SK-N-SH (cell line): ENCODE measurements at regions not wholly inside any gene's neighbourhood (a gene's known extent, or its start where the extent isn't known, plus 50 kb on each side); places are given as distances from the start of the nearest gene placed in this dataset.

Experiments
- CTCF ChIA-PET: fragments of 300-600, 350-600 bp; formaldehyde crosslinking; extraction: SDS; loops from one replicate; lab custom pipeline; 2021; lab: Yijun Ruan, JAX
- POLR2A ChIA-PET: fragments of 350-600 bp; sonication (Branson Sonifier 250); formaldehyde crosslinking; extraction: SDS; loops from one replicate; lab custom pipeline; 2020; ENCODE audit warnings: antibody characterized with exemption, inconsistent platforms; lab: Yijun Ruan, JAX
- DNase-seq: peaks from one replicate; pipeline ENCODE4 v3.0.0; 2012
- H2AFZ ChIP-seq: fragments of 200-600 bp; sonication (generic); 2 replicates; pipeline ENCODE4 v1.8.1; 2016; ENCODE audit warnings: antibody characterized with exemption, mild to moderate bottlenecking, low read depth
- H3F3A ChIP-seq: fragments of 200-600 bp; sonication (generic); replicated peaks from 2 replicates; pipeline ENCODE3; 2016; ENCODE audit warnings: antibody characterized with exemption, mild to moderate bottlenecking; ENCODE audit not compliant: insufficient read depth
- H3K27ac ChIP-seq, 2 experiments: fragments of 200-500 bp in 1 of 2; fragments of 200-600 bp in 1 of 2; sonication (Bioruptor generic) in 1 of 2; sonication (generic), shearing (Covaris generic) in 1 of 2; 2 replicates each; pipeline versions ENCODE4 v1.5.1 to v1.6.1; 2014 to 2016; ENCODE audit warnings: low read depth in 2 of 2, inconsistent platforms in 1 of 2, low read length in 1 of 2, mild to moderate bottlenecking in 1 of 2, mixed read lengths in 1 of 2
- H3K27me3 ChIP-seq: fragments of 200-600 bp; sonication (generic), shearing (Covaris generic); 2 replicates; pipeline ENCODE4 v1.6.1; 2016; ENCODE audit warnings: mixed run types; ENCODE audit not compliant: insufficient read depth
- H3K36me3 ChIP-seq, 2 experiments: fragments of 200-500 bp in 1 of 2; fragments of 200-600 bp in 1 of 2; sonication (Bioruptor generic) in 1 of 2; sonication (generic) in 1 of 2; replicated peaks in 1 of 2; 2 replicates each; pipeline versions ENCODE3 to v1.5.1; 2014 to 2016; ENCODE audit warnings: low read length in 1 of 2, mild to moderate bottlenecking in 1 of 2; ENCODE audit not compliant: insufficient read depth in 2 of 2, control insufficient read depth in 1 of 2
- H3K4me1 ChIP-seq, 2 experiments: fragments of 200-500 bp in 1 of 2; fragments of 200-600 bp in 1 of 2; sonication (Bioruptor generic) in 1 of 2; sonication (generic), shearing (Covaris generic) in 1 of 2; 2 replicates each; pipeline versions ENCODE4 v1.5.1 to v1.6.1; 2014 to 2016; ENCODE audit warnings: low read depth in 1 of 2, low read length in 1 of 2, mixed run types in 1 of 2; ENCODE audit not compliant: insufficient read depth in 2 of 2, control insufficient read depth in 1 of 2
- H3K4me2 ChIP-seq: fragments of 200-600 bp; sonication (generic), shearing (Covaris generic); 2 replicates; pipeline ENCODE4 v1.6.1; 2017; ENCODE audit warnings: mixed run types
- H3K4me3 ChIP-seq, 2 experiments: fragments of 200-500 bp in 1 of 2; fragments of 200-600 bp in 1 of 2; sonication (Bioruptor generic) in 1 of 2; sonication (generic), shearing (Covaris generic) in 1 of 2; 2 replicates each; pipeline versions ENCODE4 v1.5.1 to v1.8.1; 2014 to 2016; ENCODE audit warnings: low read depth in 2 of 2, inconsistent platforms in 1 of 2, low read length in 1 of 2, mild to moderate bottlenecking in 1 of 2, mixed read lengths in 1 of 2, moderate library complexity in 1 of 2
- H3K79me2 ChIP-seq: fragments of 200-600 bp; sonication (generic); 2 replicates; pipeline ENCODE4 v1.8.1; 2017; ENCODE audit warnings: mild to moderate bottlenecking; ENCODE audit not compliant: insufficient read depth
- H3K9ac ChIP-seq: fragments of 200-600 bp; sonication (generic); 2 replicates; pipeline ENCODE4 v1.6.1; 2017; ENCODE audit warnings: mixed run types
- H3K9me2 ChIP-seq: fragments of 200-600 bp; sonication (generic); 2 replicates; pipeline ENCODE4 v1.6.1; 2017; ENCODE audit warnings: mixed run types
- H3K9me3 ChIP-seq: fragments of 200-600 bp; sonication (generic); 2 replicates; pipeline ENCODE4 v1.6.1; 2017; ENCODE audit warnings: mixed run types, mild to moderate bottlenecking, moderate library complexity
- H4K20me1 ChIP-seq: fragments of 200-600 bp; sonication (generic); 2 replicates; pipeline ENCODE4 v1.6.1; 2017; ENCODE audit warnings: mild to moderate bottlenecking, mixed run types; ENCODE audit not compliant: insufficient read depth
- CHD2 ChIP-seq: fragments of 150-350 bp; IDR thresholded peaks from 2 replicates; pipeline ENCODE4 v1.6.1; 2018; ENCODE audit warnings: low read length; ENCODE audit not compliant: partially characterized antibody
- EP300 ChIP-seq, 2 experiments: IDR thresholded peaks; 2 replicates each; pipeline versions ENCODE4 v1.4.0 to v1.6.1; 2012; ENCODE audit warnings: borderline replicate concordance in 1 of 2, low read depth in 1 of 2, low read length in 1 of 2
- EZH2phosphoT487 ChIP-seq: fragments of 200-600 bp; sonication (generic); IDR thresholded peaks from 2 replicates; pipeline ENCODE4 v1.6.1; 2017; ENCODE audit warnings: low read depth, mixed run types, mild to moderate bottlenecking, antibody characterized with exemption, moderate library complexity, borderline replicate concordance
- FOSL2 ChIP-seq: IDR thresholded peaks from 2 replicates; pipeline ENCODE4 v1.4.0; 2012; ENCODE audit warnings: low read depth, mild to moderate bottlenecking, moderate library complexity, borderline replicate concordance
- FOXM1 ChIP-seq: IDR thresholded peaks from 2 replicates; pipeline ENCODE4 v1.4.0; 2012; ENCODE audit warnings: low read depth, mild to moderate bottlenecking
- GATA2 ChIP-seq: sonication (generic); formaldehyde crosslinking; IDR thresholded peaks from 2 replicates; pipeline ENCODE4 v1.5.0; 2020; ENCODE audit warnings: mild to moderate bottlenecking, missing genetic modification reagents
- JUND ChIP-seq: IDR thresholded peaks from 2 replicates; pipeline ENCODE4 v1.4.0; 2012
- MAX ChIP-seq: IDR thresholded peaks from 2 replicates; pipeline ENCODE4 v1.4.0; 2012; ENCODE audit warnings: low read depth
- MXI1 ChIP-seq: IDR thresholded peaks from 2 replicates; pipeline ENCODE4 v1.6.1; 2012; ENCODE audit warnings: mild to moderate bottlenecking, low read depth, low read length, improper control_type of control experiment
- NFIC ChIP-seq: IDR thresholded peaks from 2 replicates; pipeline ENCODE4 v1.4.0; 2012; ENCODE audit warnings: borderline replicate concordance
- NRF1 ChIP-seq: IDR thresholded peaks from 2 replicates; pipeline ENCODE4 v1.6.1; 2012; ENCODE audit warnings: low read depth, mild to moderate bottlenecking, low read length
- POLR2AphosphoS5 ChIP-seq: IDR thresholded peaks from 2 replicates; pipeline ENCODE4 v1.6.1; 2012; ENCODE audit warnings: low read depth, low read length
- RAD21 ChIP-seq: IDR thresholded peaks from 2 replicates; pipeline ENCODE4 v1.6.1; 2012; ENCODE audit warnings: mild to moderate bottlenecking, low read length
- RCOR1 ChIP-seq: fragments of 150-350 bp; IDR thresholded peaks from 2 replicates; pipeline ENCODE4 v1.6.1; 2017; ENCODE audit warnings: antibody characterized with exemption, low read length
- RXRA ChIP-seq: IDR thresholded peaks from 2 replicates; pipeline ENCODE4 v1.4.0; 2012; ENCODE audit warnings: low read depth, mild to moderate bottlenecking, borderline replicate concordance
- SIN3A ChIP-seq: IDR thresholded peaks from 2 replicates; pipeline ENCODE4 v1.6.1; 2012; ENCODE audit warnings: low read depth, mild to moderate bottlenecking, low read length, moderate library complexity, borderline replicate concordance
- SMC3 ChIP-seq: IDR thresholded peaks from 2 replicates; pipeline ENCODE4 v1.6.1; 2012; ENCODE audit warnings: low read depth, low read length, improper control_type of control experiment
- TAF1 ChIP-seq: IDR thresholded peaks from 2 replicates; pipeline ENCODE4 v1.6.1; 2012; ENCODE audit warnings: low read depth, mild to moderate bottlenecking, low read length, moderate library complexity, borderline replicate concordance
- TEAD4 ChIP-seq: IDR thresholded peaks from 2 replicates; pipeline ENCODE4 v1.4.0; 2012; ENCODE audit warnings: mild to moderate bottlenecking, borderline replicate concordance; ENCODE audit not compliant: insufficient read depth
- USF2 ChIP-seq: fragments of 150-350 bp; IDR thresholded peaks from 2 replicates; pipeline ENCODE4 v1.6.1; 2017; ENCODE audit warnings: antibody characterized with exemption, low read length, low read depth, borderline replicate concordance
- YY1 ChIP-seq: IDR thresholded peaks from 2 replicates; pipeline ENCODE4 v1.4.0; 2012; ENCODE audit warnings: low read depth, mild to moderate bottlenecking
- WGBS: methylation state at CpG from one replicate; pipeline ENCODE4 v1.1.6; 2017; ENCODE audit warnings: low lambda C conversion rate; 5-methylcytosine and 5-hydroxymethylcytosine counted together
- TF ChIP-seq, protein P1 (sequence below): IDR thresholded peaks from 2 replicates; pipeline ENCODE4; 2012
- TF ChIP-seq, protein P2 (sequence below): fragments of 200-600 bp; sonication (generic); IDR thresholded peaks from 2 replicates; pipeline ENCODE4 v1.6.1; 2017; ENCODE audit warnings: antibody characterized with exemption, mild to moderate bottlenecking, moderate library complexity

GRCh38 chr18:40866968-40867367 lies 1088.1 kb upstream of the PIK3C3 start:
- 76% methylated on average over 3 of the region's 3 CpGs for WGBS
- Histone ChIP-seq H3K9me3 (no peaks in the 10 kb centered on the region), H3K36me3 (no peaks in the 10 kb centered on the region), H3K4me1 (peaks cover 0 to 12% of the 10 kb centered on the region in 2 experiments; a peak in 3 of 4 replicates), H3K4me2 (0 out of 2 replicates have a peak overlapping the region, but pooled peaks have one; percentile 55), H3K79me2 (no peaks in the 10 kb centered on the region), H4K20me1 (no peaks in the 10 kb centered on the region), H2AFZ (peak overlapping the region; percentile 12), H3K27ac (peak overlapping the region in 1 of 2 experiments; percentile 95; a peak in 3 of 4 replicates), H3F3A (peaks cover 25% of the 10 kb centered on the region), H3K27me3 (no peaks in the 10 kb centered on the region), H3K9ac (peak overlapping the region; percentile 63; the same call in 1 of the 2 replicates), H3K9me2 (no peaks in the 10 kb centered on the region), H3K4me3 (no peak overlapping the region)
- TF ChIP-seq SMC3 (no peak), NFIC (no peak), POLR2AphosphoS5 (no peak), USF2 (no peak), EZH2phosphoT487 (no peak)
- TF ChIP-seq, protein P1, sequence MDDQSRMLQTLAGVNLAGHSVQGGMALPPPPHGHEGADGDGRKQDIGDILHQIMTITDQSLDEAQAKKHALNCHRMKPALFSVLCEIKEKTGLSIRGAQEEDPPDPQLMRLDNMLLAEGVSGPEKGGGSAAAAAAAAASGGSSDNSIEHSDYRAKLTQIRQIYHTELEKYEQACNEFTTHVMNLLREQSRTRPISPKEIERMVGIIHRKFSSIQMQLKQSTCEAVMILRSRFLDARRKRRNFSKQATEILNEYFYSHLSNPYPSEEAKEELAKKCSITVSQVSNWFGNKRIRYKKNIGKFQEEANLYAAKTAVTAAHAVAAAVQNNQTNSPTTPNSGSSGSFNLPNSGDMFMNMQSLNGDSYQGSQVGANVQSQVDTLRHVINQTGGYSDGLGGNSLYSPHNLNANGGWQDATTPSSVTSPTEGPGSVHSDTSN: no peak
- POLR2A ChIA-PET: no interaction called here
- CTCF ChIA-PET: no interaction called here
- no peak for DNase-seq

- Histone ChIP-seq H3K9me2 (no peaks in the 10 kb centered on the region), H3K4me3 (no peak overlapping the region), H3K9me3 (no peaks in the 10 kb centered on the region), H3K27me3 (no peaks in the 10 kb centered on the region), H3F3A (peaks cover 25% of the 10 kb centered on the region), H2AFZ (no peak overlapping the region), H4K20me1 (no peaks in the 10 kb centered on the region), H3K4me1 (peaks cover 0 to 12% of the 10 kb centered on the region in 2 experiments; a peak in 3 of 4 replicates), H3K9ac (no peak overlapping the region), H3K27ac (no peak overlapping the region; a peak in 2 of 4 replicates), H3K4me2 (no peak overlapping the region), H3K79me2 (no peaks in the 10 kb centered on the region), H3K36me3 (no peaks in the 10 kb centered on the region)
- ChIA-PET POLR2A (no interaction called here), CTCF (no interaction called here)
- WGBS: 78% methylated on average over 5 of the region's 5 CpGs
- DNase-seq: no peak
- TF ChIP-seq JUND (no peak), MXI1 (no peak), RCOR1 (no peak), EP300 (IDR thresholded peaks at IDR 0.05; ENCODE audit: borderline replicate concordance in 1 of 2, low read depth in 1 of 2, low read length in 1 of 2) (no peak), GATA2 (no peak), TEAD4 (no peak), FOXM1 (no peak), MAX (no peak), CHD2 (no peak), NRF1 (no peak), FOSL2 (no peak), TAF1 (no peak), RXRA (no peak), RAD21 (no peak), YY1 (no peak), SIN3A (no peak)
- TF ChIP-seq, protein P2, sequence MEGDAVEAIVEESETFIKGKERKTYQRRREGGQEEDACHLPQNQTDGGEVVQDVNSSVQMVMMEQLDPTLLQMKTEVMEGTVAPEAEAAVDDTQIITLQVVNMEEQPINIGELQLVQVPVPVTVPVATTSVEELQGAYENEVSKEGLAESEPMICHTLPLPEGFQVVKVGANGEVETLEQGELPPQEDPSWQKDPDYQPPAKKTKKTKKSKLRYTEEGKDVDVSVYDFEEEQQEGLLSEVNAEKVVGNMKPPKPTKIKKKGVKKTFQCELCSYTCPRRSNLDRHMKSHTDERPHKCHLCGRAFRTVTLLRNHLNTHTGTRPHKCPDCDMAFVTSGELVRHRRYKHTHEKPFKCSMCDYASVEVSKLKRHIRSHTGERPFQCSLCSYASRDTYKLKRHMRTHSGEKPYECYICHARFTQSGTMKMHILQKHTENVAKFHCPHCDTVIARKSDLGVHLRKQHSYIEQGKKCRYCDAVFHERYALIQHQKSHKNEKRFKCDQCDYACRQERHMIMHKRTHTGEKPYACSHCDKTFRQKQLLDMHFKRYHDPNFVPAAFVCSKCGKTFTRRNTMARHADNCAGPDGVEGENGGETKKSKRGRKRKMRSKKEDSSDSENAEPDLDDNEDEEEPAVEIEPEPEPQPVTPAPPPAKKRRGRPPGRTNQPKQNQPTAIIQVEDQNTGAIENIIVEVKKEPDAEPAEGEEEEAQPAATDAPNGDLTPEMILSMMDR: no peak
- TF ChIP-seq, protein P1: no peak
Observed at GRCh38 chr18:40866013-40866645, 1088.9 kb upstream of the PIK3C3 start.
